CD4-positive, alpha-beta T cell (primary cell): ENCODE measurements at regions not wholly inside any gene's neighbourhood (a gene's known extent, or its start where the extent isn't known, plus 50 kb on each side); places are given as distances from the start of the nearest gene placed in this dataset.

Experiments used
- ATAC-seq: fragments of 200-7000 bp; cut with Tn5 transposase; one replicate; pipeline ENCODE4 v1.10.0; 2022; ENCODE audit warnings: mild to moderate bottlenecking; ENCODE audit not compliant: poor library complexity
- CTCF ChIA-PET: fragments of 350-600 bp; sonication (Branson Sonifier 250); formaldehyde crosslinking; loops from one replicate; lab custom pipeline; 2021; ENCODE audit warnings: antibody characterized with exemption, inconsistent platforms; lab: Charles Lee
- POLR2A ChIA-PET: fragments of 350-600 bp; sonication (Branson Sonifier 250); formaldehyde crosslinking; loops from one replicate; lab custom pipeline; 2021; ENCODE audit warnings: antibody characterized with exemption, inconsistent platforms; lab: Charles Lee
- DNase-seq, 14 experiments: peaks; one replicate each; pipeline ENCODE4 v3.0.0-alpha.2; 2013 to 2020; ENCODE audit warnings: mixed read lengths in 2 of 14
- H3K27ac ChIP-seq, 2 donors: one replicate each; pipeline versions ENCODE4 v1.5.1 to v1.7.0; 2013; ENCODE audit warnings: low read length in 2 of 2, low read depth in 1 of 2, mild to moderate bottlenecking in 1 of 2
- H3K27me3 ChIP-seq, 2 experiments: 1 replicate in 1 of 2; 2 replicates in 1 of 2; pipeline versions ENCODE4 v1.6.1 to v1.7.0; 2013; ENCODE audit warnings: low read length in 2 of 2, control low read depth in 1 of 2, mild to moderate bottlenecking in 1 of 2, moderate library complexity in 1 of 2; ENCODE audit not compliant: insufficient read depth in 2 of 2, control insufficient read depth in 1 of 2
- H3K36me3 ChIP-seq: one replicate; pipeline ENCODE4 v1.6.1; 2013; ENCODE audit warnings: low read length, control low read depth; ENCODE audit not compliant: insufficient read depth
- H3K4me1 ChIP-seq: one replicate; pipeline ENCODE4 v1.6.1; 2013; ENCODE audit warnings: low read length, control low read depth; ENCODE audit not compliant: insufficient read depth
- H3K4me3 ChIP-seq: one replicate; pipeline ENCODE4 v1.5.1; 2013; ENCODE audit warnings: mild to moderate bottlenecking, low read length, moderate library complexity
- H3K9me3 ChIP-seq, 2 experiments: 1 replicate in 1 of 2; 2 replicates in 1 of 2; pipeline versions ENCODE4 v1.6.1 to v1.7.0; 2013; ENCODE audit warnings: low read length in 2 of 2, mild to moderate bottlenecking in 2 of 2, control low read depth in 1 of 2, moderate library complexity in 1 of 2; ENCODE audit not compliant: control insufficient read depth in 1 of 2, insufficient read depth in 1 of 2
- H3K27ac Mint-ChIP-seq: one replicate; pipeline ENCODE4 v1.8.0; 2020; ENCODE audit warnings: mixed read lengths
- H3K27me3 Mint-ChIP-seq: one replicate; pipeline ENCODE4 v1.8.0; 2021; ENCODE audit warnings: mixed read lengths
- H3K36me3 Mint-ChIP-seq: one replicate; pipeline ENCODE4 v1.8.0; 2021; ENCODE audit warnings: low read depth, mixed read lengths
- H3K4me1 Mint-ChIP-seq: one replicate; pipeline ENCODE4 v1.8.0; 2021; ENCODE audit warnings: low read depth, mixed read lengths
- H3K4me3 Mint-ChIP-seq: one replicate; pipeline ENCODE4 v1.8.0; 2020; ENCODE audit warnings: mild to moderate bottlenecking, mixed read lengths
- H3K9me3 Mint-ChIP-seq: one replicate; pipeline ENCODE4 v1.8.0; 2020; ENCODE audit warnings: mixed read lengths
- intact Hi-C, 2 experiments: fragments of 100-400 bp; cut with DNase I in 1 of 2; cut with micrococcal nuclease in 1 of 2; formaldehyde crosslinking; loops; one replicate each; pipeline versions ENCODE4 v1.15.1 to v1.9.0; 2023 to 2025; cut with DNase I, micrococcal nuclease
- TF ChIP-seq, protein P1 (sequence below): fragments of 200-600 bp; IDR thresholded peaks from one replicate; pipeline ENCODE4 v1.8.0; 2022; ENCODE audit warnings: antibody characterized with exemption, mild to moderate bottlenecking

DNA sequence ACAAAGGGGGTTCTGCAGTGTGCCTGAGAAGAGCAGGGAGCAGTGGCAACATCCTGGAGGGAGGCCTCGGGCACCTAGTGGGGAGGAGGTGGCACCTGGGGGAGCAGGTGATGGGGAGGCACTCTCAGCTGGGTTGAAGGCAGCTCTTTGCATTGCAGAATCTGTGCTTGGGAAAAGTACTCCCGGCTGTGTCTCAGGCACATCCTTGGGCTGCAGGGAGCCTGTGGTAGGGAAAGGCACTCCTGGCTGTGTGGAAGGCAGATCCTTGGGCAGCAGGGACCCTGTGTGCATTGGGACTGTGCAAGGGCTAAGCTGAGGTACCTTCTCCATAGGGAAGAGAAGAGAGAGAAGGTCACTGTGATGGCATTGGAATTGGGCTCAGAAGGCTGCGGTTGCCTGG is 52.8 kb upstream of the ANTXRL start:
- ATAC-seq (no peak), DNase-seq (peak in 2 of 14 experiments; percentile 0 to 19)
- Histone ChIP-seq H3K36me3 (peaks cover 67% of the 10 kb centered on the region), H3K4me1 (peaks cover under 1% of the 10 kb centered on the region), H3K9me3 (peaks cover 4 to 11% of the 10 kb centered on the region in 2 experiments), H3K27ac (no peak overlapping the region), H3K4me3 (no peak overlapping the region), H3K27me3 (no peaks in the 10 kb centered on the region)
- peaks cover 3% of the 10 kb centered on the region for H3K9me3 Mint-ChIP-seq
- H3K36me3 Mint-ChIP-seq, result peaks cover 97% of the 10 kb centered on the region
- POLR2A ChIA-PET, result no interaction called here
- CTCF ChIA-PET, result no interaction called here
- no peaks in the 10 kb centered on the region for H3K27me3 Mint-ChIP-seq
- TF ChIP-seq, protein P1, sequence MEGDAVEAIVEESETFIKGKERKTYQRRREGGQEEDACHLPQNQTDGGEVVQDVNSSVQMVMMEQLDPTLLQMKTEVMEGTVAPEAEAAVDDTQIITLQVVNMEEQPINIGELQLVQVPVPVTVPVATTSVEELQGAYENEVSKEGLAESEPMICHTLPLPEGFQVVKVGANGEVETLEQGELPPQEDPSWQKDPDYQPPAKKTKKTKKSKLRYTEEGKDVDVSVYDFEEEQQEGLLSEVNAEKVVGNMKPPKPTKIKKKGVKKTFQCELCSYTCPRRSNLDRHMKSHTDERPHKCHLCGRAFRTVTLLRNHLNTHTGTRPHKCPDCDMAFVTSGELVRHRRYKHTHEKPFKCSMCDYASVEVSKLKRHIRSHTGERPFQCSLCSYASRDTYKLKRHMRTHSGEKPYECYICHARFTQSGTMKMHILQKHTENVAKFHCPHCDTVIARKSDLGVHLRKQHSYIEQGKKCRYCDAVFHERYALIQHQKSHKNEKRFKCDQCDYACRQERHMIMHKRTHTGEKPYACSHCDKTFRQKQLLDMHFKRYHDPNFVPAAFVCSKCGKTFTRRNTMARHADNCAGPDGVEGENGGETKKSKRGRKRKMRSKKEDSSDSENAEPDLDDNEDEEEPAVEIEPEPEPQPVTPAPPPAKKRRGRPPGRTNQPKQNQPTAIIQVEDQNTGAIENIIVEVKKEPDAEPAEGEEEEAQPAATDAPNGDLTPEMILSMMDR, result no peak
- no peak overlapping the region for H3K4me3 Mint-ChIP-seq
- intact Hi-C loops, result loop anchor here in 1 of 2 experiments (2.0 kb wide), 1 partner anchor 19 kb away; no protein-coding TSS in a partner anchor
- H3K4me1 Mint-ChIP-seq, result peaks cover 37% of the 10 kb centered on the region
- H3K27ac Mint-ChIP-seq, result no peak overlapping the region

DNA sequence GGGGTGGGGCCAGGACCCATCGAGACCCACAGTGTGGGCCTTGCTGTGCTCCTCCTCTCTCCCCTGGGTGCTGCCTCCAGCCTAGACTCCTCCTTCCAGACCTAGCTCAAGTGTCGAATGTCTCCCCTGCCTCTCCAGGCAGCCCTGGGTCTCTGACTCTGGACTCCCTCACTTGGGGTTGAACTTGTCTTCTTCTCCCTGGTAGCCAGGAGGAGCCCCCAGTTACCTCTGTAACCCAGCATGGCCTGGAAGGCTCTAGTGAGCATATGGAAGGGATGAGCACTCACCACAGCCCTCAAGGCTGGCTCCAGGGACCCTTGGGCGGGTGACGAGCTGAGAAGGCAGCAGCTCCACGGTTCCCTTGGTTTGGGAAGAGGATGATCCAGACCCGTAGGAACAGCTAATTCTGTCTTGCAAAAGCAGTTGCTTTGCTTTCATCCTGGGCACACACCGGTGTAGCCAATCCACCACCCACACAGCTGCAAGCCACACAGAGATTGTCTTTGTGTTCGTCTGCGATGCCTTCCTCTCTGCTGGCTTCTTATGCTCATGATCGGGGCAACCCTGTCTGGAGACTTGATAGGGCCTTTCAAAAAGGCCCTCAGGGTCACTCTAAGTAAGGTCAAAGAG is 52.3 kb upstream of the ANTXRL start:
- H3K4me1 ChIP-seq, result no peaks in the 10 kb centered on the region
- no peak overlapping the region for H3K27ac ChIP-seq
- H3K27me3 Mint-ChIP-seq, result no peaks in the 10 kb centered on the region
- CTCF ChIA-PET, result no interaction called here
- no peak overlapping the region for H3K27ac Mint-ChIP-seq
- no peak overlapping the region for H3K4me3 ChIP-seq
- H3K4me3 Mint-ChIP-seq, result no peak overlapping the region
- H3K9me3 ChIP-seq, result peaks cover 4 to 11% of the 10 kb centered on the region in 2 experiments
- H3K27me3 ChIP-seq, result no peaks in the 10 kb centered on the region
- ATAC-seq, result no peak
- peaks cover 3% of the 10 kb centered on the region for H3K9me3 Mint-ChIP-seq
- POLR2A ChIA-PET, result no interaction called here
- H3K36me3 ChIP-seq, result peaks cover 66% of the 10 kb centered on the region
- H3K36me3 Mint-ChIP-seq, result peaks cover 97% of the 10 kb centered on the region
- TF ChIP-seq, protein P1, result no peak
- intact Hi-C loops, result loop anchor here in 1 of 2 experiments (2.0 kb wide), 1 partner anchor 18 kb away; no protein-coding TSS in a partner anchor
- peaks cover 33% of the 10 kb centered on the region for H3K4me1 Mint-ChIP-seq
- peak in 1 of 14 experiments; percentile 12 for DNase-seq

GRCh38 chr10:46235705-46236545 is 50.9 kb upstream of the ANTXRL start:
- ATAC-seq (no peak), DNase-seq (peak in 2 of 14 experiments; percentile 0 to 7)
- H3K4me1 ChIP-seq, result peaks cover 10% of the 10 kb centered on the region
- H3K4me1 Mint-ChIP-seq, result peaks cover 36% of the 10 kb centered on the region
- H3K27ac ChIP-seq, result no peak overlapping the region
- H3K27me3 Mint-ChIP-seq, result no peaks in the 10 kb centered on the region
- H3K27ac Mint-ChIP-seq, result no peak overlapping the region
- H3K27me3 ChIP-seq, result no peaks in the 10 kb centered on the region
- CTCF ChIA-PET, result no interaction called here
- H3K9me3 Mint-ChIP-seq, result no peaks in the 10 kb centered on the region
- intact Hi-C loops, result loop anchor here in 1 of 2 experiments (2.0 kb wide), 1 partner anchor 17 kb away; no protein-coding TSS in a partner anchor
- H3K9me3 ChIP-seq, result peaks cover 0 to 11% of the 10 kb centered on the region in 2 experiments
- POLR2A ChIA-PET, result no interaction called here
- H3K36me3 ChIP-seq, result peaks cover 65% of the 10 kb centered on the region
- no peak overlapping the region for H3K4me3 Mint-ChIP-seq
- H3K4me3 ChIP-seq, result no peak overlapping the region
- TF ChIP-seq, protein P1, result no peak
- peaks cover 97% of the 10 kb centered on the region for H3K36me3 Mint-ChIP-seq
